GM12878 (cell line): ENCODE measurements at regions not wholly inside any gene's neighbourhood (a gene's known extent, or its start where the extent isn't known, plus 50 kb on each side); places are given as distances from the start of the nearest gene placed in this dataset.

Experiments
- CHD4 ChIP-seq: fragments of 200-600 bp; sonication (generic); IDR thresholded peaks from 2 replicates; pipeline ENCODE4 v1.6.1; 2016; ENCODE audit warnings: mild to moderate bottlenecking
- CTCF ChIP-seq, 3 experiments: IDR thresholded peaks in 2 of 3; conservative IDR thresholded peaks in 1 of 3; 2 replicates each; pipeline ENCODE4 v1.5.1; 2011; ENCODE audit warnings: low read depth in 3 of 3, low read length in 3 of 3, mild to moderate bottlenecking in 3 of 3, control low read depth in 2 of 3, moderate library complexity in 2 of 3, inconsistent platforms in 1 of 3, mixed read lengths in 1 of 3; ENCODE audit not compliant: control insufficient read depth in 2 of 3, insufficient read depth in 1 of 3; ENCODE audit errors: extremely low read depth in 1 of 3
- FOXM1 ChIP-seq: IDR thresholded peaks from 2 replicates; pipeline ENCODE4 v1.6.1; 2012; ENCODE audit warnings: low read depth, mild to moderate bottlenecking, inconsistent platforms, low read length, moderate library complexity
- PBX3 ChIP-seq: IDR thresholded peaks from 2 replicates; pipeline ENCODE4 v1.6.1; 2011; ENCODE audit warnings: mild to moderate bottlenecking, low read depth, low read length, moderate library complexity; ENCODE audit not compliant: insufficient replicate concordance
- POLR2A ChIP-seq: IDR thresholded peaks from 2 replicates; pipeline ENCODE4 v1.6.1; 2011; ENCODE audit warnings: low read depth, mild to moderate bottlenecking, low read length
- ZBTB4 ChIP-seq: fragments of 450-650 bp; formaldehyde crosslinking; IDR thresholded peaks from 2 replicates; pipeline ENCODE4 v1.4.0; 2022; ENCODE audit warnings: mild to moderate bottlenecking, moderate library complexity

- no peak for TF ChIP-seq FOXM1
- no peak for TF ChIP-seq CHD4
- TF ChIP-seq CTCF (IDR thresholded peaks at IDR 0.05 in 2 of 3, conservative IDR thresholded peaks at IDR 0.05 in 1 of 3; ENCODE audit: control insufficient read depth in 2 of 3, extremely low read depth in 1 of 3, insufficient read depth in 1 of 3, low read depth in 3 of 3, low read length in 3 of 3): no peak
- no peak for TF ChIP-seq ZBTB4 (CRISPR knock-in tag)
- no peak for TF ChIP-seq POLR2A
- no peak for TF ChIP-seq PBX3
These were observed 54.4 kb upstream of the MED13L start for GRCh38 chr12:116331876-116332275.
